NCI-H226 (cell line): ENCODE measurements at regions not wholly inside any gene's neighbourhood (a gene's known extent, or its start where the extent isn't known, plus 50 kb on each side); places are given as distances from the start of the nearest gene placed in this dataset.
"Not testable (repeated sequence)": the region's sequence is repeated elsewhere in the genome, so short reads cannot be mapped to it uniquely, and the experiment has no call there.

Experiments used
- DNase-seq: peaks from one replicate; pipeline ENCODE4 v3.0.0-alpha.2; 2015

- no peak for DNase-seq
These were observed 189.4 kb downstream of the CCT6B start for GRCh38 chr17:34771891-34772290.

DNA sequence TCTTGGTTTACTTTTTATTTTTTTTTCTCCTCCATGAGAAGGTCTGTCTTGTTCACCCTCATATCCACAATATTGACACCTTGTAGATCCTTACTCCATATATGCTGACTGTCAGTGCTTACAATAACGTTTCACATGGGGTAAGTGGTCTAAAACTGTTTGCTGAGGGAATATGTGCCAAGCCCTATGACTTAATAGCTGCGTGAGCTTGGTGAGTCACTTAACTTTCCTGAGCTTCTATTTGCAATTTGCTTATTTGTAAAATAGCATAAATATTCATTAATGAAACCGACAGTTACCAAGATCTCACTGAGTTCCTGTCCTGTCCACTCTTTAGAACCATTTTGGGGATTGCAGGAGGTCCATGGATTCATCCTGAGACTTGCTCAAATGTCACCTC, 190.7 kb downstream of the CCT6B start:
- no peak for DNase-seq

DNA sequence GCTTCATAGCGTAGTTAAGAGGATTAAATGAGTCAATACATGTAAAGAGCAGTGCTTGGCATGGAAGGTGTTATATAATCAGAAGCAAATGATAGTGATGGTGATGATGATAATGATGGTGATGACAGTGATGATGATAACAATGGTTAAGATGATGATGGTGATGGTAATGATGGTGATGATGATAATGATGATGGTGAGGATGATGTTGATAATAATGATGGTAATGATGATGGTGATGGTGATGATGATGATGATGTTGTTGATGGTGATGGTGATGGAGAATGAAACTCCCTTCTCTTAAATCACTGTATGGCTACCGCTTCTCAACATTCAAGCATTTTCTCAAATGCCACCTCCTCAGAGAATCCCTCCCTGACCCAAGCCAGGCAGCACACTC, 190.5 kb downstream of the TMEM132E start:
- no peak for DNase-seq

- no peak for DNase-seq
These were observed 189.7 kb downstream of the TMEM132E start for GRCh38 chr17:34769049-34769448.

- no peak for DNase-seq
These were observed 185.9 kb downstream of the TMEM132E start for GRCh38 chr17:34765291-34765690.

DNA sequence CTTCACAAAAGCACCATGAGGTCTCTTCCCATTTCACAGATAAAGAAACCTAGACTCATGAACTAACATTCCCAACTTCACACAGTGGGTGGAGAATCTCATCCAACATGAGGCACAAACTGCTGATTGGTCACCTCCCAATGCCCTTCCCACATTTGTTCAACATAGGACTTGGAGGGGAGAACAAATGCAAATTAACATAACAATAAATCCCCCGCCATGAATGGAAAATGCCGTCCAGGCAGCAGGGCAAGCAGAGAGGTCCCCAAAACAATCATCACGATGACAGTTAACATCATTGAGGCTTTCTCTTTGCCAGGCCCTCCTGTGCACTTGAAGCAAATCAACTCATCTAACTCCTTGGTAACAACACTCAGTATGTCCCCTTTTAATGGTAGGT, 185.3 kb downstream of the TMEM132E start:
- DNase-seq = no peak

DNA sequence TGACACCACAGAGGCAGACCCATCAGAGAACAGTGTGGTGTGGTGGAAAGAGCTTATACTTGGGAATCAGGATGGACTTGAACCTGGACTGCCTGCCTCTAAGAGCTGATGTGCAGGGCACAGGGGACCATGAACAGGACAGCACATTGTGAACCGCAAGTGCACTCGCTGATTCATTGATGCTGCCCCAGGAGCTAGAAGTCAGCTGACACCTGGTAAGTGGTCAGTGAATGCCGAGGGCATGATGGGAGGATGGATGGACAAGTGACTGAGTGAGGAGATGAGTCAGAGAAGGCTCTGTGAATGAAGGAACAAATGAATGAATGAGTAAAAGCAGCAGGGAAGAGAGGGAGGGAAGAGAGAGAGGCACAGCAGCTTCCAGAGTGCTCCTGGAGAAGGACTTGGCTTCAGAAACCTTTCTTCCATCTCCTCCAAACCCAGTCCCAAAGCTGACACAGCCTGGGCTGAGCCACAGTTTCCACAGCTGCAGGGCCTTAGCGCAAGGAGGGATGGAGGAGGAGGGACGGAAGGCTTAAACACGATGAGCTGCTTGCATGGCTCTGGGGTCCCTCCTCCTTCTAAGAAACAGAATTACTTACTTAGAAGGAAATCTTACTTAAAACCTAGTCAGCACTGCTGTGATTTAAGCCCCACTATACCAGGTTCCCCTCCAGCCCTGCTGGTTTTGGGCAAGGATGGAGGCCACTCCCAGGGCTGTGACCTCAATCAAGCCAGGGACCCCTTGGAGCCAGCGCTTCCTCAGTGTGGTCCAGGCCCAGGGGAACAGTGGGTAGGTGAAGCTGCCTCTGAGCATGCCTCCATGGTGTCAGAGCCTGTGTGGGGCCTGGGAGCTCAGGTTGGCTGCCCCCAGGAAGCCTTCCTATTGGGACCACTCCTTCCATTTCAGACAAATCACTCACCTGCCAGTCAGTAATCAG, 184.6 kb downstream of the TMEM132E start:
- DNase-seq = no peak

GRCh38 chr17:34762078-34762477, 182.7 kb downstream of the TMEM132E start:
- DNase-seq = no peak

- no peak for DNase-seq
These were observed 182.3 kb downstream of the TMEM132E start for GRCh38 chr17:34761646-34762045.

DNA sequence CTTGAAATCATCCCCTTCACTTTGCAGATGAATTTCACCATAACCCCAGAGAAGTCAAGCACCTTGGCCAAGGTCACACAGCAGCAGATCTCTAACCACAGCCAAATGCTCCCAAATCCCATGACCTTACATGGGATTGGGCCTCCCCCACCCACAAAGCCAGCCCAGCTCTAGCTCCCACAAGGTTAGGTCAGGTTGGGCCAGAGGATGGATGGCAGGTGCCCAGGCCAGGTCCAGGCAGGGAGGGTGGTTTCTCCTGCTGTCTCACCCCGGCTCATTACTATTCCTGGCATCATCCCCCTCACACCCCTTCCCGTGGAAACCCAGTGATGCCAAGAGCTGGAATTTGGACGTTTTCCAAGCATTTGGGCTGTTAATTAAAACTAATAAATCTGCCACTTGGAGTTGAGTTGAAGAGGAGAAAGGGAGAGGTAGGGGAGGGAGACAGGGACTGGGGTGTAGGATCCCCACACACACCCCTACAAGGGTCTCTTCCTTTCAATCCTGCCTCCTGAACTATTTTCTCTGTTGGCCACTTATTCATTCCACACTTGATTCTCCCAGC, 181.6 kb downstream of the TMEM132E start:
- no peak for DNase-seq

GRCh38 chr17:34758718-34759117, 179.3 kb downstream of the TMEM132E start:
- DNase-seq = no peak

DNA sequence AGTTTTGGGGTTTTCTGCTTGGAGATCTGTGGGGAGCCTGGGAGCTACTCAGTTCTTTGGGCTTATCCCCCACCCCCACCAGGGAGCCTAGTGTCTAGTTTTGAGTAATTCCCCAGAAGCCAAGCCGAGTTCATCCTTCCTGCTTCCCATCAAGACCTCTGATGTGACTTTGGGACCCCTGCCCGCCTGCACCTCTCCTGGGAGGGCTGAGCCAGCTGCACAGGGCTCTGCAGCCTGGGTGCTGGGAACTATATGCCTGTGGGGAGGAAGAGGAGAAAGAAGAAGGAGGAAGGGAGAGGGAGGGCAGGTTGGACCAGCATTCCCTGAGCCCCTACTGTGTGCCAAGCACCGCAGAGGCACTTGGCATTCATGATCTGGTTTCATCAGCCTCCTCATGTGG, 178.9 kb downstream of the TMEM132E start:
- no peak for DNase-seq

- DNase-seq = no peak
These were observed 178.2 kb downstream of the TMEM132E start for GRCh38 chr17:34757611-34758010.

GRCh38 chr17:34757106-34757505, 177.7 kb downstream of the TMEM132E start:
- no peak for DNase-seq

DNA sequence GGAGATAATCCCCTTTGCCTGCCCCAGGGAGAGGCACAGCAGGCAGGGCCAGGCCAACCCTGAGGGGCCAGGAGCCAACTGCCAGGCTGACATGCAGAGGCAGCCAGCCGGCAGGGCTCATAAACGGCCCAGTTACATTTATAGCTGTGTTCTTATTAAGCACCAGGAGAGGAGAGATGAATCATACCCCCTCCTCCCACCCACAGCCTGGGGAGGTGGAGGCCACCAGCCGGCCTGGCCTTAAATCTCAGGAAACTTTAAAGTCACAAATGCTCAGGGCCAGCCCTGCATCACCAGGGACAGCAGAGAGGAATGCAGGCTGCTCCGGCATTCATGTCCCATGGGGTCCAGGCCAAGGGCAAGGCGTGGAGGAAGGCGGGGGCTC, 177.2 kb downstream of the TMEM132E start:
- DNase-seq = no peak

DNA sequence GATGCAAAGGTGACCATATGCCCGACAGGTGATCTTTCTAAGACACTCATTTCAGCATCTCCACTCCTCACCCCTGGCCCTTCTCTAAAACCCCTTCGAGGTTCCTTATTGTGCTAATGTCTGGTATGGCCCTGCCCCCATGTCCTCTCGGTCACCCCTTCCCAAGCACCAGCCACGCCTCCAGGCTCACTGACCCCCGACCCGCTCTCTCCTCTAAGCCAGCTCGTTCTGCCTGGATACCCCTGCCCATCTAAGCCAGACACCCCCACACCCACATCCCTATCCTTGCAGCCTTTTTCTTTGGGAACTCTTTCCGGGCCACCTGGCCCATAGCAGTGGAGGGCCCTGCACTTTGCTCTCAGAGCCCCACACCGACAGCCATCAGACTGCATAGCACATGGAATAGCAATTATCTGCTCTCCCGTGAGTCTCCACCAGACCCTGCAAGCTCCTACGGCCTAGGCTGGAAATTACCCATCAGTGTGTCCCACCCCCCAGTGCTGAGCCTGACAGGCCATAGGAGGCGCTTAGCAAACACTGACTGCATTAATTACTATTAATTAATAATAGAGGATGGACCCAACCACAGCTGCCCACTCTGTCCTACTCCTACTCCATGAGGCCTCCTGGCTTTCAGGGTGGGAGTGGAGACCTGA, 176.7 kb downstream of the TMEM132E start:
- no peak for DNase-seq

- DNase-seq = no peak
These were observed 176.0 kb downstream of the TMEM132E start for GRCh38 chr17:34755371-34755770.

DNA sequence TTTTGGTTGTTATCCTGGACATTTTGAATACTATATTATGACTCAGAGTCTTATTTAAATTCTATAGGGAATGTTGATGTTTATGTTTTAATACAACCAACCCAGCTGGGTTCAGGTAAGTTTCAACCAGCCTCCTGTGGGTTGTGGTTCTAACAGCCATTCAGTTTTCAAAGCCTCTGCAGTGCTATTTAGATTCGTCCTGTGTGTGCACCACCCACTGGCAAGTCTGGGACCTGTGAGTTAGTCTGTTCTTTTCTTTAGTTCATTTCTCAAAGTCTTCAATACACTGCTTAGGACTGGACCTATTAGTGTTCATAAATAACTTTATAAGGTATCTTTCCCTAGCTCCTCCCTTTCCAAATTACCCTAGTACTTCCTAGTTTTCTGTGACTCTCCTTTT, 170.6 kb downstream of the TMEM132E start:
- no peak for DNase-seq

DNA sequence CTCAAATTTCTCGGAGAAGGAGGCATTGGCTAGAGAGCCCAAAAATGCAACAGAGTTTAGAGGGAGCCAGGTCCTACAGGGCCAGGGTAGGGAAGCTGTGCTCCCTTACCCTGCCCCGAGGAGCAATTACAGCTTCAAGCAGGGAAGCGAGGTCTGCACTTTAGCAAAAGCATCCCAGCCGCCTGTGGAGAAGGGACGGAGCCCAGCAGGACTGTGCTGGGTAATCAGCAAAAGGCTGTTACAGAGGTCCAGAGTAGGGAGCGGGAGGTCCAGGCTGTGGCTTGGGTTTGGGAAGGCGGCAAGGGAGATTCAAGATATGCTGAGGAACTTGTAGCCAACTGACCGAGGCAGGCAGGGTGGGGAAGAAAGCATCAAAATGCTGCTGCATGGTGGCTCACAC, 162.6 kb downstream of the TMEM132E start:
- DNase-seq = no peak

DNA sequence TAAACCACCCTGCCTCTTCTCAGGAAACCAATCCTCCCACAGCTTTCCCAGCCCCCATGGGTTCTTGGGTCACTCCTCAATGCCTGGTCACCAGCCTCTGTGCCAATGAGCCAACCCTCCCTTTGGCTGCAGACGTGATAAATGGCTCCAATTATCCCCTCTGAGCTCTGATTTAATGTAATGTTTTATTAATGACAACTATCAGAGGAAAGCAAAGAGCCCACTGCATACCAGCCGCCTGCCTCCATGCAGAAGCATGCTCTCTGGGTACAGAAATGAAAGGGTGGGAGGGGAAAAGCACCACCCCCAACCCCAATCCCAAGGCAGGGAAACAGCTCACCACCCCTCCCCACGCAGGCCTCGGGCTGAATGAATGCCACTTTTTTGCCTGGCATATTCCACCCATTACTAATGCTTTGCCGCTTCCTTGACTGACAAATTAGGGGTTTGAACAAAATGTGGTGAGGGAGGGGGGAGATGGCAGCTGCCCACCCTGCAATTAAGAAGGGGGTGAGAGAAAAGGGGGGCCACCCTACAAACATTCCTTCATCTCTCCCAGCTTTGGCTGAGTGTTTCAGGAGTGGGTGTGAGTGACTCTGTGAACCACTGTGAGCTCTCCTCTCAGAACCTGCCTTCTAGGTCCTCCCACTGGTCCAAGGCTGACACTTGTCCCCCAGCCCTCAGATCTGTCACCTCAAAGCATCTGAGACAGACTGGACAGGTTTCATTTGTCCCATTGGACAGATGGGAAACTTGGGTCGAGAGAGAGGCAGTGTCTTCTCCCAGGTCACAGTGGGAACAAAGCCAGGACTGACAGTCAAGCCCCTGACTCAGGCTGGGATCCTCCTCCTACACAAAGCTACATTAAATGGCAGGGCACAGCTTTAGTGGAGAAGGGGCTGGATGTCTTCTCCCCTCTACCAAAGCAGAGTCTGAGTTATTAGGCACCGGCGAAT, 161.5 kb downstream of the TMEM132E start:
- DNase-seq = no peak

DNA sequence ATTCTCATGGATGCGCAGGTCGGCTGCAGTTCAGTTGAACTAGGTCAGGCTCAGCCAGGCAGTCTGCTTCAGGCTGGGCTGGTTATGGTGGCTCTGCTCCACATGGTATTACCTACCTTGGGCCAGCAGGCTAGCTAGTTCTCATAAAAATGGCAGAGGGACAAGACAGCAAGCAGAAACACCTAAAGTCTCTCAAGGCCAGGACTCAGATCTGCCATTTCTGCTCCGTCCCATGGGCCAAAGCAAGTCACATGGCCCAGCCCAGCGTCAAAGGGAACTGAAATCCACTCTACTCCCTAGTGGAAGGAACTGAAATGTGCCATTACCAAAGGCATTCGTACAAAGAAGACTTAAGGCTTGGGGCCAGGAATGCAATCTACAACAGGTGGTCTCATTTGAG, 160.0 kb downstream of the TMEM132E start:
- no peak for DNase-seq

DNA sequence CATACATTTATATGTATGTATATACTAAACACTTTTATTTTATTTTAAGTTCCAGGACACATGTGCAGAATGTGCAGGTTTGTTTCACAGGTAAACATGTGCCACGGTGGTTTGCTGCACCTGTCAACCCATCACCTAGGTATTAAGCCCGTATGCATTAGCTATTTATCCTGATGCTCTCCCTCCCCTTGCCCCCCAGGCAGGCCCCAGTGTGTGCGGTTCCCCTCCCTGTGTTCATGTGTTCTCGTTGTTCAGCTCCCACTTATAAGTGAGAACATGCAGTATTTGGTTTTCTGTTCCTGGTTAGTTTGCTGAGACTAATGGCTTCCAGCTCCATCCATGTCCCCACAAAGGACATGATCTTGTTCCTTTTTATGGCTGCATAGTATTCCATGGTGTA, 158.3 kb downstream of the TMEM132E start:
- DNase-seq = not testable (repeated sequence)

- no peak for DNase-seq
These were observed 157.2 kb downstream of the TMEM132E start for GRCh38 chr17:34736611-34737010.
